ENCODE measurements at regions not wholly inside any gene's neighbourhood (a gene's known extent, or its start where the extent isn't known, plus 50 kb on each side); places are given as distances from the start of the nearest gene placed in this dataset.

DNA sequence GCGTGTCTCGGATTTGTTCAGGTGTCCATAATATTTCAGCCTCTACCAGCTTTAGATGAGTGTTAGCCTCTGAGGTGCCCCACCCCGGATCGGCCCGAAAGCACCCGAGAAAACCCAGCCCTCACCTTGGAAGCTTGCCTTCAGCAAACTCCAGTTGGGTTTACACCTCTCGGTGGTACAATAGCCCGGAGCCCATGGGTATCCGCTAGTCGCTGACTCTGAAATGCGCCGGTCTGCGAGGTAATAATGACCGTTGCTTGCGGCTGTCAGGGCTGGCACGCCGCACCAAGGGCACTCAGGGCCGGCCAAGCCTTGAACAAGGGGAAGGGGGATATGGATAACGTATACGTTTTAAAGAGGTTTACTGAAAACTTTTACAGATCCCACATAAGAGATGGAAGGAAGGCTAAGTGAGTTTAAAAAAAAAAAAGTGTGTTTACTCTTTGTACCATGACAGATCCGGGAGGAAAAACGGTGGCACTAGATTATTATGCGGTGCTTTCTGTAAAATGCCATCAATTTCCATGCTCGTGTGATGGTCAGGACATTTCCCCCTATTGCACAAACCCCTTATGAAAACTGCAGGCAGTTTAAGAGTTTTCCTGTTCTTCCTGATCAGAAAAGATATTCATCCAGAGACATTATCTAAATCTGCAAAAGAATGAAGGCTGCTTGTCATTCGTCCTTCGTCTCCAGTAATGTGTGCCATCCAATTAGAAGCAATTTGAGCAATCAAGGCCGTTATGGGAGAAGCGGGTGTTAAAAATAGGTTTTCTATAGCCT lies 124.2 kb downstream of the TMEM161B start:
- no peak for DNase-seq
- peaks cover 15% of the 10 kb centered on the region for H3K4me1 Mint-ChIP-seq (ENCODE audit: low read depth)
- CTCF ChIA-PET: interaction anchor here (1.3 kb wide), 1 partner anchor 12 kb away, joined by 3 read pairs; no protein-coding TSS in a partner anchor

GRCh38 chr5:88143693-88144218 lies 124.9 kb downstream of the TMEM161B start:
- DNase-seq: no peak
- intact Hi-C loops (cut with micrococcal nuclease): loop anchor here (5.0 to 10.0 kb wide), 2 partner anchors 111 to 539 kb away; no protein-coding TSS in a partner anchor
- Mint-ChIP-seq H3K27me3 (peaks cover 37% of the 10 kb centered on the region), H3K9me3 (no peaks in the 10 kb centered on the region), H3K36me3 (ENCODE audit: low read depth) (no peaks in the 10 kb centered on the region), H3K4me1 (ENCODE audit: low read depth) (peaks cover 15% of the 10 kb centered on the region), H3K27ac (no peak overlapping the region), H3K4me3 (no peak overlapping the region)
- no peak for ATAC-seq
- ChIA-PET CTCF (no interaction called here), POLR2A (no interaction called here)
- no peak for TF ChIP-seq CTCF (IDR thresholded peaks at IDR 0.05)

More for the DNA sequence above, 124.2 kb downstream of the TMEM161B start:
- POLR2A ChIA-PET: no interaction called here
- intact Hi-C loops (cut with micrococcal nuclease): loop anchor here (5.0 to 10.0 kb wide), 2 partner anchors 110 to 538 kb away; no protein-coding TSS in a partner anchor
- Mint-ChIP-seq H3K9me3 (no peaks in the 10 kb centered on the region), H3K27ac (no peak overlapping the region), H3K27me3 (peaks cover 35% of the 10 kb centered on the region), H3K36me3 (ENCODE audit: low read depth) (no peaks in the 10 kb centered on the region), H3K4me3 (no peak overlapping the region)
- TF ChIP-seq CTCF (IDR thresholded peaks at IDR 0.05): no peak
- no peak for ATAC-seq

- CTCF ChIA-PET: no interaction called here
- H3K36me3 Mint-ChIP-seq (ENCODE audit: low read depth): no peaks in the 10 kb centered on the region
- TF ChIP-seq CTCF (IDR thresholded peaks at IDR 0.05): no peak
- POLR2A ChIA-PET: no interaction called here
- no peaks in the 10 kb centered on the region for H3K9me3 Mint-ChIP-seq
- ATAC-seq (no peak), DNase-seq (no peak)
- intact Hi-C loops (cut with micrococcal nuclease): loop anchor here (5.0 to 10.0 kb wide), 2 partner anchors 112 to 539 kb away; no protein-coding TSS in a partner anchor
- H3K27ac Mint-ChIP-seq: no peak overlapping the region
- peaks cover 15% of the 10 kb centered on the region for H3K4me1 Mint-ChIP-seq (ENCODE audit: low read depth)
- H3K4me3 Mint-ChIP-seq: no peak overlapping the region
- H3K27me3 Mint-ChIP-seq: peaks cover 37% of the 10 kb centered on the region
These were observed 125.6 kb downstream of the TMEM161B start for GRCh38 chr5:88142886-88143692.

GRCh38 chr5:88142636-88142885 lies 126.1 kb downstream of the TMEM161B start:
- DNase-seq (no peak), ATAC-seq (no peak)
- intact Hi-C loops (cut with micrococcal nuclease): loop anchor here (5.0 to 10.0 kb wide), 2 partner anchors 112 to 540 kb away; no protein-coding TSS in a partner anchor
- POLR2A ChIA-PET: no interaction called here
- no peaks in the 10 kb centered on the region for H3K36me3 Mint-ChIP-seq (ENCODE audit: low read depth)
- CTCF ChIA-PET: no interaction called here
- no peaks in the 10 kb centered on the region for H3K9me3 Mint-ChIP-seq
- H3K4me1 Mint-ChIP-seq (ENCODE audit: low read depth): peaks cover 15% of the 10 kb centered on the region
- H3K27ac Mint-ChIP-seq: no peak overlapping the region
- no peak overlapping the region for H3K4me3 Mint-ChIP-seq
- TF ChIP-seq CTCF (IDR thresholded peaks at IDR 0.05): no peak
- H3K27me3 Mint-ChIP-seq: peaks cover 37% of the 10 kb centered on the region

All from activated CD8-positive, alpha-beta T cell treated with anti-CD3 and anti-CD28 coated beads for 36 hours (primary cell).